ENCODE measurements at regions not wholly inside any gene's neighbourhood (a gene's known extent, or its start where the extent isn't known, plus 50 kb on each side); places are given as distances from the start of the nearest gene placed in this dataset.

GRCh38 chr1:91600431-91601337 is 100.0 kb downstream of the CDC7 start:
- Histone ChIP-seq H3K9me3 (no peaks in the 10 kb centered on the region), H3K27me3 (no peaks in the 10 kb centered on the region), H3K4me3 (no peak overlapping the region), H3K27ac (no peak overlapping the region), H3K4me1 (no peaks in the 10 kb centered on the region), H3K36me3 (no peaks in the 10 kb centered on the region)
- DNase-seq (ENCODE audit: low spot score in 2 of 2), result no peak
- TF ChIP-seq, protein P1, sequence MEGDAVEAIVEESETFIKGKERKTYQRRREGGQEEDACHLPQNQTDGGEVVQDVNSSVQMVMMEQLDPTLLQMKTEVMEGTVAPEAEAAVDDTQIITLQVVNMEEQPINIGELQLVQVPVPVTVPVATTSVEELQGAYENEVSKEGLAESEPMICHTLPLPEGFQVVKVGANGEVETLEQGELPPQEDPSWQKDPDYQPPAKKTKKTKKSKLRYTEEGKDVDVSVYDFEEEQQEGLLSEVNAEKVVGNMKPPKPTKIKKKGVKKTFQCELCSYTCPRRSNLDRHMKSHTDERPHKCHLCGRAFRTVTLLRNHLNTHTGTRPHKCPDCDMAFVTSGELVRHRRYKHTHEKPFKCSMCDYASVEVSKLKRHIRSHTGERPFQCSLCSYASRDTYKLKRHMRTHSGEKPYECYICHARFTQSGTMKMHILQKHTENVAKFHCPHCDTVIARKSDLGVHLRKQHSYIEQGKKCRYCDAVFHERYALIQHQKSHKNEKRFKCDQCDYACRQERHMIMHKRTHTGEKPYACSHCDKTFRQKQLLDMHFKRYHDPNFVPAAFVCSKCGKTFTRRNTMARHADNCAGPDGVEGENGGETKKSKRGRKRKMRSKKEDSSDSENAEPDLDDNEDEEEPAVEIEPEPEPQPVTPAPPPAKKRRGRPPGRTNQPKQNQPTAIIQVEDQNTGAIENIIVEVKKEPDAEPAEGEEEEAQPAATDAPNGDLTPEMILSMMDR (IDR thresholded peaks at IDR 0.05), result no peak
- intact Hi-C loops (cut with DNase I), result no loop called here

DNA sequence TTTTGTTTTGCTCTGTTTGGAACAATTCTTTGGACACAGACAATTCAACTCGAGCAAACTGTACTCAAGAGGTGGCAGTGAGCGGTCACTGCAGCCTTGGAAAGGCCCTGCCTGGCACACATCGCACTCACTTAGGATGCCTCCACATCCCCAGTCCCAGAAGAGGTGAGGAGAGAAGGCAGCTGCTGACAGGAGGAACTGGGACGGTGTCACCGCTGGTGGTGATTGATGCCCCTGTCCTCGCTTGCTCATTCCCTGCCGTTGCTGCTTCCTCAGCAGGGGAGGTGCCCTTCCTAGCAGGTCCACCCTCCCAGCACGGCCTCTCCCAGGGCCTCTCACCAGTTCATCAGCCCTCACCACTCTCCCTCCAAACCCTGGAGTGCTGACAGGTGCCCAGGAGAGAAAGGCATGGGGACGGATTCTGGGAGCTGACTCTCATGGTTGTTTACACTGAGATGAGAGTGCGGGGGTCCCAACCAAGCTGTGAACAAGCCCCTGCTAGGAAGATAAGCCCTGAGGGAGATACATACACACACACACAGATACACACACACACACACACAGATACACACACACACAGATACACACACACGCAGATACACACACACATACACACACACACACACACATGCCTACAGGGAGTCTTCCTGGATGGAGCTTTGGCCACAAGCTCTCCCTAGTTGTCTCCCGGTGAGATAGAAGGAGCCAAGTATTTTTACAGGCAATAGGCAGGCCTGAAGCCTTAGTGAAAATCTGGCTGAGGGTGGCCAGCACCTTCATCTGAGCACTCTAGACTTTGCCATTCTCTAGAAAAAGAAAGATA is 101.1 kb downstream of the CDC7 start:
- no peaks in the 10 kb centered on the region for H3K27me3 ChIP-seq
- no peaks in the 10 kb centered on the region for H3K4me1 ChIP-seq
- no peak overlapping the region for H3K27ac ChIP-seq
- H3K36me3 ChIP-seq, result no peaks in the 10 kb centered on the region
- no peak for DNase-seq (ENCODE audit: low spot score in 2 of 2)
- TF ChIP-seq, protein P1 (IDR thresholded peaks at IDR 0.05), result no peak
- no peak overlapping the region for H3K4me3 ChIP-seq
- no peaks in the 10 kb centered on the region for H3K9me3 ChIP-seq
- intact Hi-C loops (cut with DNase I), result no loop called here

- intact Hi-C loops (cut with DNase I), result no loop called here
- TF ChIP-seq, protein P1 (IDR thresholded peaks at IDR 0.05), result no peak
These were observed 102.8 kb downstream of the CDC7 start for GRCh38 chr1:91603409-91603808.

DNA sequence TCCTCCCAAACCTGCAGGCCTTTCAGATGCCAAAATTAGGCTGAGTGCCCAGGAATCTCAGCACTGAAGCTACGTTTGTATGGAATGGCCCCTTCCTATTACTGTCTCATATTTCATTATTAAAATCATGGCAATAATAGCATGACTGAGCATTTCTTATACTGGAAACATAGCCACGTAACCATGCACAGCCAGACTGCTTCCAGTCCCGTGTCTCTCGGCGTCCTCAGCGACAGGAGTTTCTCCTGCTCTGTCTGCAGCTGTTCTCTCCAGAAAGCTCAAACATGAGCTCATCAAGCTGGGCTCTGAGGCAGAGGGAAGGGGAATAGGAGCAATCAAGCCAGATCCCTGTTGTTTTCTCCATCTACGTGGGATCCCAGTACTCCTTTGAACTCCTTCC is 104.0 kb downstream of the CDC7 start:
- intact Hi-C loops (cut with DNase I), result no loop called here
- Histone ChIP-seq H3K27me3 (no peaks in the 10 kb centered on the region), H3K4me3 (no peak overlapping the region), H3K36me3 (no peaks in the 10 kb centered on the region), H3K27ac (no peak overlapping the region), H3K9me3 (no peaks in the 10 kb centered on the region), H3K4me1 (no peaks in the 10 kb centered on the region)
- TF ChIP-seq, protein P1 (IDR thresholded peaks at IDR 0.05), result no peak
- DNase-seq (ENCODE audit: low spot score in 2 of 2), result no peak

More at GRCh38 chr1:91603409-91603808, 102.8 kb downstream of the CDC7 start:
- H3K4me1 ChIP-seq, result no peaks in the 10 kb centered on the region
- H3K9me3 ChIP-seq, result no peaks in the 10 kb centered on the region
- H3K27ac ChIP-seq, result no peak overlapping the region
- no peaks in the 10 kb centered on the region for H3K36me3 ChIP-seq
- no peaks in the 10 kb centered on the region for H3K27me3 ChIP-seq
- H3K4me3 ChIP-seq, result no peak overlapping the region
- no peak for DNase-seq (ENCODE audit: low spot score in 2 of 2)

- TF ChIP-seq, protein P1 (IDR thresholded peaks at IDR 0.05), result no peak
- no peak for DNase-seq (ENCODE audit: low spot score in 2 of 2)
- H3K27ac ChIP-seq, result no peak overlapping the region
These were observed 104.9 kb downstream of the CDC7 start for GRCh38 chr1:91605566-91605965.

More at GRCh38 chr1:91605566-91605965, 104.9 kb downstream of the CDC7 start:
- Histone ChIP-seq H3K27me3 (no peaks in the 10 kb centered on the region), H3K4me3 (no peak overlapping the region), H3K36me3 (no peaks in the 10 kb centered on the region), H3K9me3 (no peaks in the 10 kb centered on the region), H3K4me1 (no peaks in the 10 kb centered on the region)
- intact Hi-C loops (cut with DNase I), result no loop called here

Measured in ascending aorta (tissue), 2 donors.